T-helper 1 cell treated with Interleukin-12 subunit alpha and Interleukin-12 subunit beta and Interleukin-4 antibody, amounts not matched to agents 30 μg/mL and 1 μg/mL, for 36 hours (primary cell): ENCODE measurements at regions not wholly inside any gene's neighbourhood (a gene's known extent, or its start where the extent isn't known, plus 50 kb on each side); places are given as distances from the start of the nearest gene placed in this dataset.
A peak's percentile ranks its signal among the peaks of the same experiment; 100 is the strongest.
"Not testable (repeated sequence)": the region's sequence is repeated elsewhere in the genome, so short reads cannot be mapped to it uniquely, and the experiment has no call there.

Experiments used
- H3K27ac Mint-ChIP-seq: one replicate; pipeline ENCODE4 v1.8.0; 2021; ENCODE audit warnings: mild to moderate bottlenecking, mixed read lengths
- H3K27me3 Mint-ChIP-seq: one replicate; pipeline ENCODE4 v1.8.0; 2021; ENCODE audit warnings: low read depth, mixed read lengths
- H3K36me3 Mint-ChIP-seq: one replicate; pipeline ENCODE4 v1.8.0; 2021; ENCODE audit warnings: low read depth, mixed read lengths
- H3K4me1 Mint-ChIP-seq: one replicate; pipeline ENCODE4 v1.8.0; 2021; ENCODE audit warnings: low read depth, mixed read lengths
- H3K4me3 Mint-ChIP-seq: one replicate; pipeline ENCODE4 v1.8.0; 2021; ENCODE audit warnings: mild to moderate bottlenecking, moderate library complexity, mixed read lengths
- H3K9me3 Mint-ChIP-seq: one replicate; pipeline ENCODE4 v1.8.0; 2021; ENCODE audit warnings: mixed read lengths

DNA sequence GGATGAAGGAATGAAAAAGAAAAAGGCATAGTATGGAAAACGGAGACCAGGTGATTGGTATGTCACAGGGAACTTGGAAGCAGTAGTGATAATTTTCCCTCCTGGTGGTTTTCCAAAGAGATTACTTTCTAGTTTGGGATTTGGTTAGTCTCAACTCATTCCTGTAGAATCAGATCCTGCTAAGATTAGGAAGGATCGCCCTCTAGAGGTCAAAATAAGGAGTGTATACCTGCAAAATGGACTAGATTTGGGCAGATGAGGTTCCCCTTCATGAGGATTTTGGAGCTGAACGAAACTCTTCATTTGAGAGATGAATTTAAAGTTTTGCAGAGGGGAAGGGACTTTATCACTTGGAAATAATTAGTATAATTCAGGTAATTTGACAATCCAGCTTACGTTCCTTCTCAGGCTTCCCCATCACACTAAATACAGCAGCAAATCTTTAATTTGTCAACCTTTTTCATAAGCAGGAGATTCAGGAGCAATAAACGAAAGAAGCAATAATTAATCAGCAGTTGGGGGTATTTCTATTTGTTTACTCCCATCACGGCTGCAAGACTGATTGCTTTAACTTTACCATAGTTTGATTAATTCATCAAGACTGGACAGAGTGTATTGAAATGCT lies 65.2 kb downstream of the CCDC195 start:
- Mint-ChIP-seq H3K36me3 (no peaks in the 10 kb centered on the region), H3K27me3 (no peaks in the 10 kb centered on the region), H3K9me3 (no peaks in the 10 kb centered on the region), H3K4me3 (no peak overlapping the region), H3K27ac (no peak overlapping the region), H3K4me1 (no peaks in the 10 kb centered on the region)

DNA sequence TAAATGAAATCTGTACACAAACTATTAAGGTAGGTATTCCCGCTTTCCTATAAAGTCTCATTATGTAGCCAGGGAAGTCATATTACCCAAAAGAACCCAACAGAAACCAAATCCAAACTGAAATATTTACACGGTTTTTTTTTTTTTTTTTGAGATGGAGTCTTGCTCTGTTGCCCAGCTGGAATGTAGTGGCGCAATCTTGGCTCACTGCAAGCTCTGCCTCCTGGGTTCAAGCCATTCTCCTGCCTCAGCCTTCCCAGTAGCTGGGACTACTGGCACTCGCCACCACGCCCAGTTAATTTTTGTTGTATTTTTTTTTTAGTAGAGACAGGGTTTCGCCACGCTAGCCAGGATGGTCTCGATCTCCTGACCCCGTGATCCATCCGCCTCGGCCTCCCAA lies 62.5 kb upstream of the CUL3 start:
- H3K27me3 Mint-ChIP-seq, H3K9me3 Mint-ChIP-seq, H3K4me3 Mint-ChIP-seq, H3K36me3 Mint-ChIP-seq, H3K27ac Mint-ChIP-seq, H3K4me1 Mint-ChIP-seq: not testable (repeated sequence)

DNA sequence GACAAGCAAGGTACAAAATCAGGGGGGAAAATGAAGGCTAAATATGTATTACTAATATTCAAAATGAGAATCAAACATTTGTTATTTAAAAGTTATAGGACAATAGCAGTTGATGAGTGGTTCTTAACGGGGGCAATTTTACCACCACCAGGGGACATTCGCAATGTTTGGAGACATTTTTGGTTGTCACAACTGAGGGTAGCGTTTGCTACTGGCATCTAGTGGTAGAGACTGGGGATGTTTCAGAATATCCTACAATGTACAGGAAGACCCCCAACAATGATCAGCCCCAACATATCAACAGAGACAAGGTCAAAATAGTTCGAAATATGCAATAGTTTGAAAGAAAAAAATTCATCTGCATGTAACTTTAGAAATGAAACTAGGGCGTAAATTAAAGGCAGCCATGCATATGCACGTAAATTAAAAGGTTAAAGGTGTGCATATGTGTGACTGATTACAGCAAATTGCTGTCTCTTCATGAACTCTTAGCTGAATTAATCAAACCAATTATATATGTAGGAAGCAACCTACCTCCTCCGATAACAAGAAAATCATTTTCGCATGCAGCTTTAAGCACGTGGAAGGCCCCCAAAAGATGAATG lies 61.2 kb upstream of the CUL3 start:
- H3K27me3 Mint-ChIP-seq: peaks cover 5% of the 10 kb centered on the region
- H3K4me1 Mint-ChIP-seq: no peaks in the 10 kb centered on the region
- no peak overlapping the region for H3K4me3 Mint-ChIP-seq
- no peaks in the 10 kb centered on the region for H3K36me3 Mint-ChIP-seq
- H3K9me3 Mint-ChIP-seq: no peaks in the 10 kb centered on the region
- no peak overlapping the region for H3K27ac Mint-ChIP-seq

DNA sequence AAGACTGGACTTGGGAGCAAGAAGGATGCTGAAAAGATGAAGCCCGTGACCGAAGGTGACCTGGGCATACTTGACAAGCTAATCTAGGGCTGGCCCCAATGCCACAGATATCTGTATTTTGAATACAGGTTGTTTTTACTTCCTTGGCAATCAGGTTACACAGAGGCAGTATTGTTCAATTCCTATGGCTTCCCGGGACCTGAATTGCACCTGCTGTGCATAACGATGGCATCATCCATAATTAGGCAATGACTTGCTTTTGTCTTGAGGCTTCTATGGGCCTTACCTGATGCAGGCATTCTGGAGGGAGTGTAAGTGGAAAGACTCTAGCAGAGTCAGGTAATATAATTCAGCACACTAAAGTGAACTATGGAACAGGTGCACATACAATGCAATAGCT lies 60.6 kb upstream of the CUL3 start:
- Mint-ChIP-seq H3K9me3 (no peaks in the 10 kb centered on the region), H3K36me3 (no peaks in the 10 kb centered on the region), H3K4me1 (no peaks in the 10 kb centered on the region), H3K27me3 (peaks cover 5% of the 10 kb centered on the region), H3K27ac (no peak overlapping the region), H3K4me3 (no peak overlapping the region)

DNA sequence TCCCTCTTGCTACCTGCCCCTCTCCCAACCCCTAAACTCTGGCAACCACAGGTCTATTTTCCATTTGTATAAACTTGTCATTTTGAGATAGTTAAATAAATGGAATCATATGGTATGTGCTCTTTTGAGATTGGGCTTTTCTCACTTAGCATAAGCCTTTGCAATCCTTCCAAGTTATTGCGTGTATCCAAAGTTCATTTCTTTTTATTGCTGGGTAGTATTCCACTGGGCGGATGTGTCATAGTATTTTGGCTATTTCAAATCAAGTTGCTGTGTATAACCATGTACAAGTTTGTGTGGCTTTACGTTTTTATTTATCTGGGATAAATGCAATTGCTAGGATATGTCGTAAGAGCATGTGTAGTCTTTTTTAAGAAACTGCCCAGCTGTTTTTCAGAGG lies 55.5 kb upstream of the CUL3 start:
- no peaks in the 10 kb centered on the region for H3K9me3 Mint-ChIP-seq
- H3K4me1 Mint-ChIP-seq: peaks cover 7% of the 10 kb centered on the region
- H3K36me3 Mint-ChIP-seq: no peaks in the 10 kb centered on the region
- H3K4me3 Mint-ChIP-seq: no peak overlapping the region
- no peak overlapping the region for H3K27ac Mint-ChIP-seq
- H3K27me3 Mint-ChIP-seq: peaks cover 5% of the 10 kb centered on the region

DNA sequence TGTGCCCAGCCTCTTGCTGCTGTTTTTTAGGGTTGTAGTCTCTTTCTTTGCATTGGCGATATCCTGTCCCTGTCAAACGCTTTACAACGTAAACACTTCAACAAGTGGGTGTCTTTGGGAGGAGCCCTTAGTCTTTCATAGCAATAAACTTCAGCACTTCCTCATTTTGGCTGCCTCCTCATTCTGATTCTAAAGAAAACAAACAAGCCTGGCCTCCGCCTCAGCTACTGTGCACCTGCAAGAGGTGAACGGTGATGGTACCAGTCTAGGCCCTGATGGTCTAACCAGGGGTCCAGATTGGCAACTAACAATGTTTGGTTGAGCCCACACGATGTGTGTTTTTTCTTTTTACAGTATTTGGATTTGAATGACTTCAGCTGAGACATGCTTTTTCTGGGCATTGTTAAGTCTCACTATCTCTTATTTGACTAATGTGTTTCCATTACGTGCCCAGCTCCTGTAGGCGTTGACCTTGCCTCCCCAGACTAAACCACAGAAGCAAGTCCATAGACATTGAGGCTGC lies 53.2 kb upstream of the CUL3 start:
- no peak overlapping the region for H3K4me3 Mint-ChIP-seq
- peaks cover 7% of the 10 kb centered on the region for H3K4me1 Mint-ChIP-seq
- no peaks in the 10 kb centered on the region for H3K36me3 Mint-ChIP-seq
- H3K27me3 Mint-ChIP-seq: peaks cover 5% of the 10 kb centered on the region
- H3K9me3 Mint-ChIP-seq: no peaks in the 10 kb centered on the region
- peak overlapping the region; percentile 75 for H3K27ac Mint-ChIP-seq
